Right ventricle myocardium inferior (tissue), 1 donor: ENCODE measurements at regions not wholly inside any gene's neighbourhood (a gene's known extent, or its start where the extent isn't known, plus 50 kb on each side); places are given as distances from the start of the nearest gene placed in this dataset.
"Not testable (repeated sequence)": the region's sequence is repeated elsewhere in the genome, so short reads cannot be mapped to it uniquely, and the experiment has no call there.

ENCODE experiments used
- ATAC-seq: fragments of 200-7000 bp; cut with Tn5 transposase; one replicate; pipeline ENCODE4 v1.9.1; 2020; ENCODE audit warnings: mild to moderate bottlenecking, moderate library complexity
- DNase-seq: peaks from one replicate; pipeline ENCODE4 v3.0.0; 2021; ENCODE audit errors: missing footprints
- intact Hi-C: fragments of 100-400 bp; cut with DNase I; formaldehyde crosslinking; loops from one replicate; pipeline ENCODE4 v1.11.0; 2022
- donor health status: DM: no; HTN: yes; CAD: no; lungs with severe emphysema.

- intact Hi-C loops, ATAC-seq, DNase-seq: not testable (repeated sequence)
Observed at GRCh38 chr2:111465521-111465920, 344.8 kb downstream of the BCL2L11 start.

GRCh38 chr2:111466744-111467143 lies 346.0 kb downstream of the BCL2L11 start:
- intact Hi-C loops, DNase-seq, ATAC-seq: not testable (repeated sequence)

- ATAC-seq, DNase-seq, intact Hi-C loops: not testable (repeated sequence)
Observed at GRCh38 chr2:111470924-111471323, 350.2 kb downstream of the BCL2L11 start.

GRCh38 chr2:111471791-111472530 lies 351.2 kb downstream of the BCL2L11 start:
- intact Hi-C loops, DNase-seq: not testable (repeated sequence)

DNA sequence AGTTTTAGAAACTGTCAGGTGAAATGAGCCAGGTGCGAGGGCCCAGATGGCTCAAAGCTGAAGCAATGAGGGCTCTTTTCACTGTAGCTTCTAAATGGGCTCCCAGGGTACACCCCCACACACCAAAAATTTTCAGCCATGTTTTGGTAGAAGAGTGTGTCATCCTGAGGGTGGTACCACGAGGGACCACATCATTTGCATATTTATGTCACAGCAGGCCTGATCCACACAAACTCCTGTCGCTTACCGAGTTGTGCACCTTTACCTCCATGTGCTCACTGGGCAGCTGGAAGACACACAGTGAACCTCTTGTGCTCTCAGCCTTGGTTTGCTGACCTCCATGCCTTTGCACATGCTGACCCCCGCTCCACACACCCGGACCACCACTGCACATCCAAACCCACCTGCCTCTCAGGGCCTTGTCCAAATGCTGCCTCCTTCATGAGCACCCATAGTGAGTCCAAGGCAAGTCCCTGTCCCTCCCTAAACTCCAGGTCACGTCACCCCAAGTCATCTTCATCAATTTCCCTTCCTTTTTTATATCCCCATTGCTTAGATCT lies 352.2 kb downstream of the BCL2L11 start:
- DNase-seq, intact Hi-C loops, ATAC-seq: not testable (repeated sequence)

More at GRCh38 chr2:111471791-111472530, 351.2 kb downstream of the BCL2L11 start:
- ATAC-seq, result peak; percentile 94

GRCh38 chr2:111473522-111473921 lies 352.8 kb downstream of the BCL2L11 start:
- peak; percentile 38 for ATAC-seq
- DNase-seq, intact Hi-C loops: not testable (repeated sequence)

GRCh38 chr2:111474198-111474705 lies 353.5 kb downstream of the BCL2L11 start:
- intact Hi-C loops, ATAC-seq, DNase-seq: not testable (repeated sequence)

GRCh38 chr2:111478335-111478734 lies 357.6 kb downstream of the BCL2L11 start:
- DNase-seq, intact Hi-C loops, ATAC-seq: not testable (repeated sequence)

- DNase-seq, intact Hi-C loops, ATAC-seq: not testable (repeated sequence)
Observed at GRCh38 chr2:111478871-111479318, 358.2 kb downstream of the BCL2L11 start.

- DNase-seq, intact Hi-C loops, ATAC-seq: not testable (repeated sequence)
Observed at GRCh38 chr2:111480016-111480625, 359.4 kb downstream of the BCL2L11 start.

- intact Hi-C loops, DNase-seq: not testable (repeated sequence)
- ATAC-seq, result peak; percentile 38
Observed at GRCh38 chr2:111480633-111481032, 359.9 kb downstream of the BCL2L11 start.

DNA sequence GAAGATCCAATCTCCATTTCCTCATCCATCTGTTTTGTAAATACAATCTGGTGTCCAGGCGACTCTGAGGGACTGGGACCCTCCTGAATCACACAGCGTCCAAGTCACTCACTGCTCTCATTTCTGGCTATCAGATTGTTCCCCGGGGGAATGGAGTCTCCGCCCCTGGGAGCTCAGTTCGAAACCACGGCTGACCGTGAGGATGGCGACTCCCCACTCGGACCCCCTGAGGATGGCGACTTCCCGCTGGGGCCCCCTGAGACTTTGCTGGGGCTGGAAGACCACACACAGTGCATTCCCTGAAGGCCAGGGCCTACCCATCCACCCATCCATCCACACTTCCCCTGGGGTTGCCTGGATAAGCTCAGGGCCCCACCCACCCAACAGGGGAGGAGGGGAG lies 360.5 kb downstream of the BCL2L11 start:
- intact Hi-C loops, DNase-seq: not testable (repeated sequence)
- ATAC-seq, result peak; percentile 29

DNA sequence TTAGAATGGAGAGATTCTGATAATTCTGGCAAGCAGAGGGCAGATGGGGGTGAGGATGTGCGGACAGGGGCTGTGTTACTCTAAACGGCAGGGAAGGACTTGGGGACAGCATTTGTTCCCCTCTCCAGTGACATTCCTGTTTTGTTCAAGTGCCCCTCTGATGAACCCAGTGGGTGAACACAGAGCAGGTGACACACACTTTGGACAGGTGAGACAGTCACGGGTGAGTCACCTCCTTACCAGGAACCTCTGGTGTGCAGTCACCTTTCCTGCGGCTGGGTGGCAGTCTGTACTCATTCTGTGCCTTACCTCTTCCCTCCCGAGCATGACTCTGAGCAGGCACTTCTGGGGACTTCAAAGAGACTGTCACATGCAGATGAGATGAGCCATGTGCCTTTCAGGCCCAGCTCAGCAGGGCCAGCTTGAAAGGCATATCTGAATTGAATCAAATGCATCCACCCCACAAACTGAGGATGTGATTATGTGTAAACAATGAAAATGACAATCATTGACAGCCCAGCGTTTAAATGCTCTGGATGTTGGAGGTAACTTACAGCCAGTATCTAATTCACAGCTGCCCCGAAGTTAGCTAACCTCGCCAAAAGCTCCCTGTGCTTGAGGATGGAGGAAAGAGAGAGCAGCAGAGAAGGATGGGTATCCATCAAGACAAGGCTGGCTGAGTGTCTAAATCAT lies 362.4 kb downstream of the BCL2L11 start:
- intact Hi-C loops, DNase-seq: not testable (repeated sequence)
- peak; percentile 72 for ATAC-seq

- DNase-seq, ATAC-seq, intact Hi-C loops: not testable (repeated sequence)
Observed at GRCh38 chr2:111484097-111484496, 363.4 kb downstream of the BCL2L11 start.

DNA sequence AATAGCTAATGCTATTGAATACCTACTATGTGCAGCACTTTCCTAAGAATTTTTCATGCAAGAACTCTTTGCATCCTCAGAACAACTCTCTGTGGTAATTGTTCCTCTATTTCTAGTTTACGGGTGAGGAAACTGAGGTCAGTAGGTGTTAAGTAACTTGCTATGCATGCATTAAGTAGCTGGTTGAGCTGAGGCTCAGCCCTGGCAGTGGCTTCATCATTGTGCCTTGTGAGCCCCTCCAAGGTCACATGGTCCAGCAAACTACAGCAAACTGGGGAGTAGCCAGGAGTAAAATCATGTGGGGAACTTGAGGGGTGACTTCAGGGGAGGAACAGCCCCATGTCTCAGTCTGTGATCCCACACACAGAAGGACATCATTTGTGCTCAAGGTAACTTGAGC lies 365.2 kb downstream of the BCL2L11 start:
- intact Hi-C loops, result not testable (repeated sequence)

GRCh38 chr2:111488451-111488850 lies 367.7 kb downstream of the BCL2L11 start:
- intact Hi-C loops, DNase-seq, ATAC-seq: not testable (repeated sequence)

More for the DNA sequence above, 365.2 kb downstream of the BCL2L11 start:
- not testable (repeated sequence) for DNase-seq, ATAC-seq

DNA sequence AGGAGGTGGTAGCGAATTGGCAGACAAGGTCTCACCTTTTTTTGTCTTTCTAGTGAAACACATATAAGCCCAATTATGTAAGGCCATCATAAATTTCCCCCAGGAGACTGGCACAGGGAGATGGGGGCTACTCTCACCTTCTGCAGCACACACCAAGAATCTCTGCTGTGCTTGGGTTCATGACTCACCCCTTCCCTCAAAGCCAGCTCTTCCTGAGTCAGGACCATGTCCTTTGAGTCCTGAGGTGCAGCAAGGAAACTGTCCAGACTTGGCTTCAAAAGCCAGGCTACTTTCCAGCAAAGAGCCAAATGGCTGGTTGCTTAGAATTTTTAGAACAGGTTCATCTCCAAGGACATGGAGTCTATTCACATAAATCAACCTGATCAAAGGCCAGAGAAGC lies 368.7 kb downstream of the BCL2L11 start:
- intact Hi-C loops, ATAC-seq, DNase-seq: not testable (repeated sequence)

DNA sequence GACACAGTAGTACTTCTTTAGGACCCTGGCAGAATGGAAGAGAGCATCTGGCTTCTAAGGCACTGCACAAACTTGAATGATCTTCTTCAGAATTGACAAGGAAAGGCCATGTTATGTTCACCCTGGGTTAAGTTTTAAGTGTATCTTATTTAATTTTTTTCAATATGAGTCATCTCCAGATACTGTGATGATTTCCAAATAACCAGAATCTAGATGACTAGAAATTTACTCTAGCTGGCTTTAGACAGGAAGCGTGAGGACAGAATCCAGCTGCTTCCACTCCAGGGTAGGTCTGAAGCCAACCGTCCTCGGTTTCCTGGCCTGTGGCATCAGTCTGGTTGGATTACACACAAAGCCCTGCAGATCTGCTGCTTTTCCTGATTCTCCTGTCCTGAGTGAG lies 370.5 kb downstream of the BCL2L11 start:
- intact Hi-C loops, DNase-seq: not testable (repeated sequence)
- ATAC-seq, result peak; percentile 58
